Endothelial cell (in vitro differentiated cells): ENCODE measurements at regions not wholly inside any gene's neighbourhood (a gene's known extent, or its start where the extent isn't known, plus 50 kb on each side); places are given as distances from the start of the nearest gene placed in this dataset.

Experiments
- DNase-seq: peaks from one replicate; pipeline ENCODE4 v3.0.0; 2021; ENCODE audit warnings: low spot score
- H3K27ac Mint-ChIP-seq: one replicate; pipeline ENCODE4 v1.8.0; 2021; ENCODE audit warnings: mixed read lengths, inconsistent platforms; ENCODE audit not compliant: unreplicated experiment
- H3K27me3 Mint-ChIP-seq: one replicate; pipeline ENCODE4 v1.8.0; 2021; ENCODE audit warnings: mild to moderate bottlenecking, moderate library complexity, mixed read lengths, inconsistent platforms; ENCODE audit not compliant: unreplicated experiment
- H3K36me3 Mint-ChIP-seq: one replicate; pipeline ENCODE4 v1.8.0; 2021; ENCODE audit warnings: mild to moderate bottlenecking, low read depth, mixed read lengths, inconsistent platforms; ENCODE audit not compliant: unreplicated experiment
- H3K4me1 Mint-ChIP-seq: one replicate; pipeline ENCODE4 v1.8.0; 2021; ENCODE audit warnings: mild to moderate bottlenecking, mixed read lengths, inconsistent platforms; ENCODE audit not compliant: unreplicated experiment
- H3K4me3 Mint-ChIP-seq: one replicate; pipeline ENCODE4 v1.8.0; 2021; ENCODE audit warnings: mild to moderate bottlenecking, mixed read lengths, inconsistent platforms; ENCODE audit not compliant: unreplicated experiment
- H3K9me3 Mint-ChIP-seq: one replicate; pipeline ENCODE4 v1.8.0; 2021; ENCODE audit warnings: mixed read lengths, inconsistent platforms; ENCODE audit not compliant: unreplicated experiment
- CTCF ChIP-seq: fragments of 200-600 bp; sonication (generic); IDR thresholded peaks from one replicate; pipeline ENCODE4 v1.5.0; 2021; ENCODE audit warnings: antibody characterized with exemption; ENCODE audit not compliant: unreplicated experiment

GRCh38 chr6:113304116-113304515 lies 553.0 kb upstream of the MARCKS start:
- Mint-ChIP-seq H3K27me3 (no peaks in the 10 kb centered on the region), H3K9me3 (no peaks in the 10 kb centered on the region), H3K4me1 (peaks cover 5% of the 10 kb centered on the region), H3K36me3 (no peaks in the 10 kb centered on the region), H3K4me3 (no peak overlapping the region), H3K27ac (no peak overlapping the region)
- TF ChIP-seq CTCF: no peak
- DNase-seq: no peak

- Mint-ChIP-seq H3K4me1 (peaks cover 5% of the 10 kb centered on the region), H3K9me3 (no peaks in the 10 kb centered on the region), H3K36me3 (no peaks in the 10 kb centered on the region), H3K27ac (no peak overlapping the region), H3K4me3 (no peak overlapping the region), H3K27me3 (no peaks in the 10 kb centered on the region)
- TF ChIP-seq CTCF: peak; percentile 61
- peak; percentile 59 for DNase-seq
Measured at GRCh38 chr6:113306552-113307145, 550.5 kb upstream of the MARCKS start.

GRCh38 chr6:113308266-113308665 lies 548.9 kb upstream of the MARCKS start:
- Mint-ChIP-seq H3K4me1 (peaks cover 5% of the 10 kb centered on the region), H3K9me3 (no peaks in the 10 kb centered on the region), H3K27ac (no peak overlapping the region), H3K4me3 (no peak overlapping the region), H3K36me3 (no peaks in the 10 kb centered on the region), H3K27me3 (no peaks in the 10 kb centered on the region)
- no peak for DNase-seq
- no peak for TF ChIP-seq CTCF

GRCh38 chr6:113313841-113314240 lies 543.3 kb upstream of the MARCKS start:
- no peaks in the 10 kb centered on the region for H3K27me3 Mint-ChIP-seq
- no peak for TF ChIP-seq CTCF
- peaks cover 15% of the 10 kb centered on the region for H3K4me1 Mint-ChIP-seq
- no peak for DNase-seq
- H3K27ac Mint-ChIP-seq: no peak overlapping the region
- H3K36me3 Mint-ChIP-seq: no peaks in the 10 kb centered on the region
- no peak overlapping the region for H3K4me3 Mint-ChIP-seq
- no peaks in the 10 kb centered on the region for H3K9me3 Mint-ChIP-seq

GRCh38 chr6:113315165-113315564 lies 542.0 kb upstream of the MARCKS start:
- TF ChIP-seq CTCF: no peak
- Mint-ChIP-seq H3K27me3 (no peaks in the 10 kb centered on the region), H3K27ac (no peak overlapping the region), H3K4me1 (peaks cover 18% of the 10 kb centered on the region), H3K36me3 (no peaks in the 10 kb centered on the region), H3K9me3 (no peaks in the 10 kb centered on the region), H3K4me3 (no peak overlapping the region)
- no peak for DNase-seq
